Esophagus muscularis mucosa (tissue), 3 donors: ENCODE measurements at regions not wholly inside any gene's neighbourhood (a gene's known extent, or its start where the extent isn't known, plus 50 kb on each side); places are given as distances from the start of the nearest gene placed in this dataset.

ENCODE experiments used
- POLR2A ChIP-seq: fragments of 450-650 bp; IDR thresholded peaks from one replicate; pipeline ENCODE4 v1.6.1; 2017; ENCODE audit warnings: antibody characterized with exemption, moderate library complexity, mild to moderate bottlenecking, low read depth
- TF ChIP-seq, protein P1 (sequence below), 3 experiments: fragments of 200-600 bp in 2 of 3; fragments of 450-650 bp in 1 of 3; sonication (generic) in 2 of 3; IDR thresholded peaks; one replicate each; pipeline ENCODE4 v1.5.1; 2017 to 2019; ENCODE audit warnings: antibody characterized with exemption in 3 of 3, mild to moderate bottlenecking in 2 of 3, moderate library complexity in 1 of 3

DNA sequence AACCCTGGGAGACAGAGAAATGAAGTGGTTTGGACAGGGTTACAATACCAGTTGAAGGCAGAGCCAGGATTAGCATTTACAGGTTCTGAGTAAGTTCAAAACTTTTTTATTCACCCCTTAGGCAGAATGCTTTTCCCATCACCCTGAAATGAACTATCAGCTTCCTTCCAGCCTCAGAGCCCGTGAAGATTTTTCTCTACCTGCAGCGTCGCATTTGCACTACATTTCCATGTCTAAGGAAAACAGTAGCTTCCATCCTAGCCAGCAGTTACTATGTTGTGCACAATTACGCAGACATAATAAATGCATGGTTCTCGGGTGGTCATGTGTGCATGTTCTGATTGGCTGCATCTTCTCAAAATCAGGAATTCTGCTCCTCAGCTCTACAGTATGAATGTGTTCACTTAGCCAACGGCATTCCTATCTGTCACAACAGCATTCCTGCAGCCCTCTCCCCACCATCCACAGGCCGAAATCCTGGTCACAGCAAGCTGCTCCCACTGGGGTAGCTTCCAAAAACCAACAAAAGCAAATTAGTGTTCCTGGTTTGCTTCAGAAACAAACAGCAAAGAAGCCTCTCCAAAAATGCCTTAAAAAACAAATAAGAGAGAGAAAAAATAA is 510.8 kb upstream of the SEMA6D start:
- TF ChIP-seq, protein P1, sequence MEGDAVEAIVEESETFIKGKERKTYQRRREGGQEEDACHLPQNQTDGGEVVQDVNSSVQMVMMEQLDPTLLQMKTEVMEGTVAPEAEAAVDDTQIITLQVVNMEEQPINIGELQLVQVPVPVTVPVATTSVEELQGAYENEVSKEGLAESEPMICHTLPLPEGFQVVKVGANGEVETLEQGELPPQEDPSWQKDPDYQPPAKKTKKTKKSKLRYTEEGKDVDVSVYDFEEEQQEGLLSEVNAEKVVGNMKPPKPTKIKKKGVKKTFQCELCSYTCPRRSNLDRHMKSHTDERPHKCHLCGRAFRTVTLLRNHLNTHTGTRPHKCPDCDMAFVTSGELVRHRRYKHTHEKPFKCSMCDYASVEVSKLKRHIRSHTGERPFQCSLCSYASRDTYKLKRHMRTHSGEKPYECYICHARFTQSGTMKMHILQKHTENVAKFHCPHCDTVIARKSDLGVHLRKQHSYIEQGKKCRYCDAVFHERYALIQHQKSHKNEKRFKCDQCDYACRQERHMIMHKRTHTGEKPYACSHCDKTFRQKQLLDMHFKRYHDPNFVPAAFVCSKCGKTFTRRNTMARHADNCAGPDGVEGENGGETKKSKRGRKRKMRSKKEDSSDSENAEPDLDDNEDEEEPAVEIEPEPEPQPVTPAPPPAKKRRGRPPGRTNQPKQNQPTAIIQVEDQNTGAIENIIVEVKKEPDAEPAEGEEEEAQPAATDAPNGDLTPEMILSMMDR (IDR thresholded peaks at IDR 0.05), result no peak
- no peak for TF ChIP-seq POLR2A
